GM23338 (cell line): ENCODE measurements at regions not wholly inside any gene's neighbourhood (a gene's known extent, or its start where the extent isn't known, plus 50 kb on each side); places are given as distances from the start of the nearest gene placed in this dataset.

Experiments used
- ATAC-seq: fragments of 200-7000 bp; cut with Tn5 transposase; 3 replicates; pipeline ENCODE4 v1.9.1; 2020
- DNase-seq: peaks from one replicate; pipeline ENCODE4 v3.0.0-alpha.2; 2015; ENCODE audit warnings: low spot score
- H2AFZ ChIP-seq: fragments of 200-600 bp; sonication (generic); 2 replicates; pipeline ENCODE4 v1.8.0; 2016; ENCODE audit warnings: antibody characterized with exemption, mild to moderate bottlenecking, moderate library complexity
- H3F3A ChIP-seq: fragments of 200-600 bp; sonication (generic); replicated peaks from 2 replicates; pipeline ENCODE4 v1.8.0; 2017; ENCODE audit warnings: antibody characterized with exemption, mixed run types, low read depth
- H3K27ac ChIP-seq: fragments of 200-600 bp; sonication (generic); 2 replicates; pipeline ENCODE4 v1.6.1; 2016; ENCODE audit warnings: low read depth
- H3K27me3 ChIP-seq: fragments of 200-600 bp; sonication (generic); 2 replicates; pipeline ENCODE4 v1.8.0; 2016; ENCODE audit warnings: mild to moderate bottlenecking, mixed run types, moderate library complexity; ENCODE audit not compliant: insufficient read depth
- H3K36me3 ChIP-seq: fragments of 200-600 bp; sonication (generic); 2 replicates; pipeline ENCODE4 v1.8.0; 2016; ENCODE audit warnings: mild to moderate bottlenecking; ENCODE audit not compliant: insufficient read depth
- H3K4me1 ChIP-seq: fragments of 200-600 bp; sonication (generic); 2 replicates; pipeline ENCODE4 v1.8.0; 2016; ENCODE audit warnings: mild to moderate bottlenecking, moderate library complexity; ENCODE audit not compliant: insufficient read depth
- H3K4me2 ChIP-seq: fragments of 200-600 bp; sonication (generic); 2 replicates; pipeline ENCODE4 v1.7.1; 2017; ENCODE audit warnings: mixed run types
- H3K4me3 ChIP-seq: fragments of 200-600 bp; sonication (generic); 2 replicates; pipeline ENCODE4 v1.6.1; 2016; ENCODE audit warnings: mixed run types
- H3K79me2 ChIP-seq: fragments of 200-600 bp; sonication (generic); replicated peaks from 2 replicates; pipeline ENCODE4 v1.8.0; 2017; ENCODE audit warnings: mild to moderate bottlenecking; ENCODE audit not compliant: insufficient read depth
- H3K9me2 ChIP-seq: fragments of 200-600 bp; sonication (generic); 2 replicates; pipeline ENCODE4 v1.8.0; 2017; ENCODE audit not compliant: insufficient read depth
- H4K20me1 ChIP-seq: fragments of 200-600 bp; sonication (generic); replicated peaks from 2 replicates; pipeline ENCODE4 v1.8.0; 2017; ENCODE audit warnings: mild to moderate bottlenecking; ENCODE audit not compliant: insufficient read depth
- H3K27ac Mint-ChIP-seq: 2 replicates; pipeline ENCODE4 v1.8.0; 2020; ENCODE audit warnings: inconsistent platforms, mild to moderate bottlenecking, moderate library complexity, mixed read lengths
- H3K27me3 Mint-ChIP-seq: 3 replicates; pipeline ENCODE4 v1.8.0; 2022; ENCODE audit warnings: low read depth, mild to moderate bottlenecking, moderate library complexity, mixed read lengths, inconsistent platforms; ENCODE audit not compliant: insufficient read depth, poor library complexity
- H3K36me3 Mint-ChIP-seq: 3 replicates; pipeline ENCODE4 v1.8.0; 2021; ENCODE audit warnings: low read depth, mild to moderate bottlenecking, inconsistent platforms, moderate library complexity, mixed read lengths
- H3K4me1 Mint-ChIP-seq: 3 replicates; pipeline ENCODE4 v1.8.0; 2020; ENCODE audit warnings: mild to moderate bottlenecking, inconsistent platforms, mixed read lengths
- H3K4me3 Mint-ChIP-seq: 3 replicates; pipeline ENCODE4 v1.8.0; 2021; ENCODE audit warnings: moderate library complexity, mild to moderate bottlenecking, inconsistent platforms, mixed read lengths
- H3K9me3 Mint-ChIP-seq: 3 replicates; pipeline ENCODE4 v1.8.0; 2020; ENCODE audit warnings: moderate library complexity, mild to moderate bottlenecking, inconsistent platforms, mixed read lengths
- EZH2 ChIP-seq: fragments of 200-600 bp; sonication (generic); IDR thresholded peaks from one replicate; pipeline ENCODE4 v1.8.0; 2017; ENCODE audit warnings: antibody characterized with exemption, mild to moderate bottlenecking, low read depth; ENCODE audit not compliant: unreplicated experiment
- EZH2phosphoT487 ChIP-seq: fragments of 200-600 bp; sonication (generic); IDR thresholded peaks from one replicate; pipeline ENCODE4 v1.8.1; 2018; ENCODE audit warnings: antibody characterized with exemption; ENCODE audit not compliant: unreplicated experiment
- NANOG ChIP-seq: IDR thresholded peaks from 2 replicates; pipeline ENCODE4 v1.6.1; 2016; ENCODE audit warnings: antibody characterized with exemption, borderline replicate concordance
- ZNF114 ChIP-seq: fragments of 250-450 bp; sonication (Bioruptor Pico); IDR thresholded peaks from 2 replicates; pipeline ENCODE4 v1.5.0; 2020; ENCODE audit warnings: mild to moderate bottlenecking, moderate library complexity
- ZNF331 ChIP-seq: fragments of 250-450 bp; sonication (Bioruptor Pico); IDR thresholded peaks from 2 replicates; pipeline ENCODE4 v1.5.0; 2020; ENCODE audit warnings: low read depth, mild to moderate bottlenecking, moderate library complexity
- TF ChIP-seq, protein P1 (sequence below): IDR thresholded peaks from one replicate; pipeline ENCODE4 v1.6.1; 2018; ENCODE audit warnings: antibody characterized with exemption; ENCODE audit not compliant: unreplicated experiment
- TF ChIP-seq, protein P2 (sequence below): fragments of 250-450 bp; sonication (Bioruptor Pico); IDR thresholded peaks from 2 replicates; pipeline ENCODE4 v1.5.0; 2020; ENCODE audit warnings: mild to moderate bottlenecking, moderate library complexity
- TF ChIP-seq, protein P3 (sequence below), 2 experiments: fragments of 200-600 bp in 1 of 2; sonication (generic) in 1 of 2; conservative IDR thresholded peaks; 2 replicates each; pipeline versions ENCODE4 v1.5.1 to v1.6.1; 2016 to 2017; ENCODE audit warnings: antibody characterized with exemption in 2 of 2, low read depth in 2 of 2, mild to moderate bottlenecking in 2 of 2, moderate library complexity in 1 of 2

DNA sequence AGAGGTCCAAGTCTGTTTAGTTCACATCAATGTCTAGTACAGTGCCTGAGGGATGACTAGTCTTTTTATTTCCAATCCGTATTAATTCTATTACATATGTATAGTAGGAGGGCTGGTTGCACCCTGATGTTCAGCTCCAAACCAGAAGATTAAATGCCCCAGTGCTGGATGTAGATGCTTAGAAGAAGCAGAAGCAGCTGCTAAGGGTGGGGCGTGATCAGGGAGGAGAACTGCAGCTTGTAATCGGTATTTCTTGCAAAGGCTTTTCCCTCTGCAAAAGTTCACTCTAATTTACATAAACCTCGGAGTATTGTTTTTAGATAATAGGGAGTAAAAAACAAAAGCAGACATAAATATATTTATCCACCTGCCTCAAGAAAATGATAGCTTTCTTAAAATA lies 145.3 kb upstream of the ITGA4 start:
- Mint-ChIP-seq H3K4me3 (no peak overlapping the region), H3K4me1 (no peaks in the 10 kb centered on the region; the same call in 2 of the 3 replicates), H3K36me3 (no peaks in the 10 kb centered on the region), H3K27me3 (no peaks in the 10 kb centered on the region), H3K9me3 (no peaks in the 10 kb centered on the region), H3K27ac (no peak overlapping the region)
- Histone ChIP-seq H3K9me2 (no peaks in the 10 kb centered on the region), H2AFZ (no peak overlapping the region), H4K20me1 (no peaks in the 10 kb centered on the region), H3F3A (no peaks in the 10 kb centered on the region), H3K4me2 (no peak overlapping the region), H3K27me3 (no peaks in the 10 kb centered on the region), H3K4me1 (0 out of 2 replicates have a peak, but pooled peaks cover 5% of the 10 kb centered on the region), H3K36me3 (no peaks in the 10 kb centered on the region), H3K27ac (no peak overlapping the region), H3K79me2 (no peaks in the 10 kb centered on the region), H3K4me3 (no peak overlapping the region)
- TF ChIP-seq NANOG = no peak
- TF ChIP-seq, protein P1, sequence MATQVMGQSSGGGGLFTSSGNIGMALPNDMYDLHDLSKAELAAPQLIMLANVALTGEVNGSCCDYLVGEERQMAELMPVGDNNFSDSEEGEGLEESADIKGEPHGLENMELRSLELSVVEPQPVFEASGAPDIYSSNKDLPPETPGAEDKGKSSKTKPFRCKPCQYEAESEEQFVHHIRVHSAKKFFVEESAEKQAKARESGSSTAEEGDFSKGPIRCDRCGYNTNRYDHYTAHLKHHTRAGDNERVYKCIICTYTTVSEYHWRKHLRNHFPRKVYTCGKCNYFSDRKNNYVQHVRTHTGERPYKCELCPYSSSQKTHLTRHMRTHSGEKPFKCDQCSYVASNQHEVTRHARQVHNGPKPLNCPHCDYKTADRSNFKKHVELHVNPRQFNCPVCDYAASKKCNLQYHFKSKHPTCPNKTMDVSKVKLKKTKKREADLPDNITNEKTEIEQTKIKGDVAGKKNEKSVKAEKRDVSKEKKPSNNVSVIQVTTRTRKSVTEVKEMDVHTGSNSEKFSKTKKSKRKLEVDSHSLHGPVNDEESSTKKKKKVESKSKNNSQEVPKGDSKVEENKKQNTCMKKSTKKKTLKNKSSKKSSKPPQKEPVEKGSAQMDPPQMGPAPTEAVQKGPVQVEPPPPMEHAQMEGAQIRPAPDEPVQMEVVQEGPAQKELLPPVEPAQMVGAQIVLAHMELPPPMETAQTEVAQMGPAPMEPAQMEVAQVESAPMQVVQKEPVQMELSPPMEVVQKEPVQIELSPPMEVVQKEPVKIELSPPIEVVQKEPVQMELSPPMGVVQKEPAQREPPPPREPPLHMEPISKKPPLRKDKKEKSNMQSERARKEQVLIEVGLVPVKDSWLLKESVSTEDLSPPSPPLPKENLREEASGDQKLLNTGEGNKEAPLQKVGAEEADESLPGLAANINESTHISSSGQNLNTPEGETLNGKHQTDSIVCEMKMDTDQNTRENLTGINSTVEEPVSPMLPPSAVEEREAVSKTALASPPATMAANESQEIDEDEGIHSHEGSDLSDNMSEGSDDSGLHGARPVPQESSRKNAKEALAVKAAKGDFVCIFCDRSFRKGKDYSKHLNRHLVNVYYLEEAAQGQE = no peak
- no peak for TF ChIP-seq ZNF114 (CRISPR knock-in tag)
- no peak for TF ChIP-seq EZH2
- TF ChIP-seq ZNF331 (CRISPR knock-in tag) = no peak
- no peak for TF ChIP-seq EZH2phosphoT487
- TF ChIP-seq, protein P2, sequence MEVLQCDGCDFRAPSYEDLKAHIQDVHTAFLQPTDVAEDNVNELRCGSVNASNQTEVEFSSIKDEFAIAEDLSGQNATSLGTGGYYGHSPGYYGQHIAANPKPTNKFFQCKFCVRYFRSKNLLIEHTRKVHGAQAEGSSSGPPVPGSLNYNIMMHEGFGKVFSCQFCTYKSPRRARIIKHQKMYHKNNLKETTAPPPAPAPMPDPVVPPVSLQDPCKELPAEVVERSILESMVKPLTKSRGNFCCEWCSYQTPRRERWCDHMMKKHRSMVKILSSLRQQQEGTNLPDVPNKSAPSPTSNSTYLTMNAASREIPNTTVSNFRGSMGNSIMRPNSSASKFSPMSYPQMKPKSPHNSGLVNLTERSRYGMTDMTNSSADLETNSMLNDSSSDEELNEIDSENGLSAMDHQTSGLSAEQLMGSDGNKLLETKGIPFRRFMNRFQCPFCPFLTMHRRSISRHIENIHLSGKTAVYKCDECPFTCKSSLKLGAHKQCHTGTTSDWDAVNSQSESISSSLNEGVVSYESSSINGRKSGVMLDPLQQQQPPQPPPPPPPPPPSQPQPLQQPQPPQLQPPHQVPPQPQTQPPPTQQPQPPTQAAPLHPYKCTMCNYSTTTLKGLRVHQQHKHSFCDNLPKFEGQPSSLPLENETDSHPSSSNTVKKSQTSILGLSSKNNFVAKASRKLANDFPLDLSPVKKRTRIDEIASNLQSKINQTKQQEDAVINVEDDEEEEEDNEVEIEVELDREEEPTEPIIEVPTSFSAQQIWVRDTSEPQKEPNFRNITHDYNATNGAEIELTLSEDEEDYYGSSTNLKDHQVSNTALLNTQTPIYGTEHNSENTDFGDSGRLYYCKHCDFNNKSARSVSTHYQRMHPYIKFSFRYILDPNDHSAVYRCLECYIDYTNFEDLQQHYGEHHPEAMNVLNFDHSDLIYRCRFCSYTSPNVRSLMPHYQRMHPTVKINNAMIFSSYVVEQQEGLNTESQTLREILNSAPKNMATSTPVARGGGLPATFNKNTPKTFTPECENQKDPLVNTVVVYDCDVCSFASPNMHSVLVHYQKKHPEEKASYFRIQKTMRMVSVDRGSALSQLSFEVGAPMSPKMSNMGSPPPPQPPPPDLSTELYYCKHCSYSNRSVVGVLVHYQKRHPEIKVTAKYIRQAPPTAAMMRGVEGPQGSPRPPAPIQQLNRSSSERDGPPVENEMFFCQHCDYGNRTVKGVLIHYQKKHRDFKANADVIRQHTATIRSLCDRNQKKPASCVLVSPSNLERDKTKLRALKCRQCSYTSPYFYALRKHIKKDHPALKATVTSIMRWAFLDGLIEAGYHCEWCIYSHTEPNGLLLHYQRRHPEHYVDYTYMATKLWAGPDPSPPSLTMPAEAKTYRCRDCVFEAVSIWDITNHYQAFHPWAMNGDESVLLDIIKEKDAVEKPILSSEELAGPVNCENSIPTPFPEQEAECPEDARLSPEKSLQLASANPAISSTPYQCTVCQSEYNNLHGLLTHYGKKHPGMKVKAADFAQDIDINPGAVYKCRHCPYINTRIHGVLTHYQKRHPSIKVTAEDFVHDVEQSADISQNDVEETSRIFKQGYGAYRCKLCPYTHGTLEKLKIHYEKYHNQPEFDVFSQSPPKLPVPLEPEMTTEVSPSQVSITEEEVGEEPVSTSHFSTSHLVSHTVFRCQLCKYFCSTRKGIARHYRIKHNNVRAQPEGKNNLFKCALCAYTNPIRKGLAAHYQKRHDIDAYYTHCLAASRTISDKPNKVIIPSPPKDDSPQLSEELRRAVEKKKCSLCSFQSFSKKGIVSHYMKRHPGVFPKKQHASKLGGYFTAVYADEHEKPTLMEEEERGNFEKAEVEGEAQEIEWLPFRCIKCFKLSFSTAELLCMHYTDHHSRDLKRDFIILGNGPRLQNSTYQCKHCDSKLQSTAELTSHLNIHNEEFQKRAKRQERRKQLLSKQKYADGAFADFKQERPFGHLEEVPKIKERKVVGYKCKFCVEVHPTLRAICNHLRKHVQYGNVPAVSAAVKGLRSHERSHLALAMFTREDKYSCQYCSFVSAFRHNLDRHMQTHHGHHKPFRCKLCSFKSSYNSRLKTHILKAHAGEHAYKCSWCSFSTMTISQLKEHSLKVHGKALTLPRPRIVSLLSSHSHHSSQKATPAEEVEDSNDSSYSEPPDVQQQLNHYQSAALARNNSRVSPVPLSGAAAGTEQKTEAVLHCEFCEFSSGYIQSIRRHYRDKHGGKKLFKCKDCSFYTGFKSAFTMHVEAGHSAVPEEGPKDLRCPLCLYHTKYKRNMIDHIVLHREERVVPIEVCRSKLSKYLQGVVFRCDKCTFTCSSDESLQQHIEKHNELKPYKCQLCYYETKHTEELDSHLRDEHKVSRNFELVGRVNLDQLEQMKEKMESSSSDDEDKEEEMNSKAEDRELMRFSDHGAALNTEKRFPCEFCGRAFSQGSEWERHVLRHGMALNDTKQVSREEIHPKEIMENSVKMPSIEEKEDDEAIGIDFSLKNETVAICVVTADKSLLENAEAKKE = no peak
- TF ChIP-seq, protein P3, sequence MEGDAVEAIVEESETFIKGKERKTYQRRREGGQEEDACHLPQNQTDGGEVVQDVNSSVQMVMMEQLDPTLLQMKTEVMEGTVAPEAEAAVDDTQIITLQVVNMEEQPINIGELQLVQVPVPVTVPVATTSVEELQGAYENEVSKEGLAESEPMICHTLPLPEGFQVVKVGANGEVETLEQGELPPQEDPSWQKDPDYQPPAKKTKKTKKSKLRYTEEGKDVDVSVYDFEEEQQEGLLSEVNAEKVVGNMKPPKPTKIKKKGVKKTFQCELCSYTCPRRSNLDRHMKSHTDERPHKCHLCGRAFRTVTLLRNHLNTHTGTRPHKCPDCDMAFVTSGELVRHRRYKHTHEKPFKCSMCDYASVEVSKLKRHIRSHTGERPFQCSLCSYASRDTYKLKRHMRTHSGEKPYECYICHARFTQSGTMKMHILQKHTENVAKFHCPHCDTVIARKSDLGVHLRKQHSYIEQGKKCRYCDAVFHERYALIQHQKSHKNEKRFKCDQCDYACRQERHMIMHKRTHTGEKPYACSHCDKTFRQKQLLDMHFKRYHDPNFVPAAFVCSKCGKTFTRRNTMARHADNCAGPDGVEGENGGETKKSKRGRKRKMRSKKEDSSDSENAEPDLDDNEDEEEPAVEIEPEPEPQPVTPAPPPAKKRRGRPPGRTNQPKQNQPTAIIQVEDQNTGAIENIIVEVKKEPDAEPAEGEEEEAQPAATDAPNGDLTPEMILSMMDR (conservative IDR thresholded peaks at IDR 0.05; ENCODE audit: low read depth in 2 of 2) = no peak
- DNase-seq (no peak), ATAC-seq (no peak)
